Keratinocyte (primary cell): ENCODE measurements at regions not wholly inside any gene's neighbourhood (a gene's known extent, or its start where the extent isn't known, plus 50 kb on each side); places are given as distances from the start of the nearest gene placed in this dataset.

Experiments
- DNase-seq: peaks from one replicate; pipeline ENCODE4 v3.0.0-alpha.2; 2011; ENCODE audit warnings: low read depth, missing footprints, low spot score
- FAIRE-seq: peaks from 2 replicates; lab custom pipeline; 2011; peaks lifted over from hg19 to GRCh38; lab: Jason Lieb, UNC
- H2AFZ ChIP-seq: 2 replicates; pipeline ENCODE4 v1.6.0; 2012; ENCODE audit warnings: low read length, control low read depth, inconsistent platforms; ENCODE audit not compliant: control insufficient read depth
- H3K27ac ChIP-seq: 2 replicates; pipeline ENCODE4 v1.5.1; 2011; ENCODE audit warnings: low read length; ENCODE audit not compliant: control insufficient read depth, insufficient read depth
- H3K27me3 ChIP-seq: 3 replicates; pipeline ENCODE4 v1.6.0; 2011; ENCODE audit warnings: low read length; ENCODE audit not compliant: control insufficient read depth, insufficient read depth; ENCODE audit errors: extremely low read depth
- H3K36me3 ChIP-seq, 2 experiments: 2 replicates in 1 of 2; 3 replicates in 1 of 2; pipeline ENCODE4 v1.5.1; 2011; ENCODE audit warnings: low read length in 2 of 2, mild to moderate bottlenecking in 1 of 2; ENCODE audit not compliant: control insufficient read depth in 2 of 2, insufficient read depth in 2 of 2; ENCODE audit errors: extremely low read depth in 1 of 2
- H3K4me1 ChIP-seq: 3 replicates; pipeline ENCODE4 v1.5.1; 2011; ENCODE audit warnings: low read length; ENCODE audit not compliant: control insufficient read depth, insufficient read depth; ENCODE audit errors: extremely low read depth
- H3K4me2 ChIP-seq: 3 replicates; pipeline ENCODE4 v1.6.0; 2011; ENCODE audit warnings: low read depth, low read length; ENCODE audit not compliant: control insufficient read depth, insufficient read depth; ENCODE audit errors: extremely low read depth
- H3K4me3 ChIP-seq, 3 experiments: fragments of 200-600 bp in 1 of 3; sonication (generic) in 1 of 3; 2 replicates in 2 of 3; 3 replicates in 1 of 3; pipeline ENCODE4 v1.5.1; 2011 to 2016; ENCODE audit warnings: low read length in 3 of 3, mild to moderate bottlenecking in 3 of 3, control low read depth in 2 of 3, inconsistent platforms in 1 of 3, low read depth in 1 of 3, mixed read lengths in 1 of 3, mixed run types in 1 of 3, moderate library complexity in 1 of 3; ENCODE audit not compliant: control insufficient read depth in 2 of 3, insufficient read depth in 2 of 3; ENCODE audit errors: extremely low read depth in 1 of 3
- H3K79me2 ChIP-seq: 2 replicates; pipeline ENCODE4 v1.6.0; 2012; ENCODE audit warnings: low read length; ENCODE audit not compliant: control insufficient read depth, insufficient read depth
- H3K9ac ChIP-seq: 3 replicates; pipeline ENCODE4 v1.6.0; 2011; ENCODE audit warnings: low read length; ENCODE audit not compliant: control insufficient read depth, insufficient read depth; ENCODE audit errors: extremely low read depth
- H3K9me1 ChIP-seq: 3 replicates; pipeline ENCODE4 v1.6.0; 2011; ENCODE audit warnings: low read length; ENCODE audit not compliant: control insufficient read depth, insufficient read depth; ENCODE audit errors: extremely low read depth
- H3K9me3 ChIP-seq: 2 replicates; pipeline ENCODE4 v1.5.1; 2012; ENCODE audit warnings: low read depth, low read length; ENCODE audit not compliant: control insufficient read depth
- H4K20me1 ChIP-seq: 3 replicates; pipeline ENCODE4 v1.6.0; 2011; ENCODE audit warnings: low read length; ENCODE audit not compliant: control insufficient read depth, insufficient read depth; ENCODE audit errors: extremely low read depth
- EZH2 ChIP-seq: IDR thresholded peaks from one replicate; pipeline ENCODE4 v1.6.1; 2012; ENCODE audit warnings: inconsistent platforms, mild to moderate bottlenecking, low read length, moderate library complexity
- dilution Hi-C: fragments of 300-500 bp; cut with MboI; formaldehyde crosslinking; loops from one replicate; pipeline ENCODE4 v1.7.0; 2020; ENCODE audit warnings: low sequenced_read_pairs; ENCODE audit not compliant: extremely low pct_ligation_motif_present
- TF ChIP-seq, protein P1 (sequence below), 3 experiments: IDR thresholded peaks in 1 of 3; conservative IDR thresholded peaks in 1 of 3; optimal IDR thresholded peaks in 1 of 3; 2 replicates in 2 of 3; 3 replicates in 1 of 3; pipeline versions ENCODE3 to v1.5.1; 2011; ENCODE audit warnings: low read length in 3 of 3, mild to moderate bottlenecking in 3 of 3, moderate library complexity in 2 of 3, control low read depth in 1 of 3, inconsistent platforms in 1 of 3; ENCODE audit not compliant: insufficient read depth in 2 of 3; ENCODE audit errors: extremely low read depth in 1 of 3

GRCh38 chr9:20244271-20244670 lies 378.0 kb downstream of the MLLT3 start:
- Histone ChIP-seq H3K4me2 (no peak overlapping the region), H4K20me1 (no peaks in the 10 kb centered on the region), H2AFZ (no peak overlapping the region), H3K27me3 (no peaks in the 10 kb centered on the region), H3K36me3 (no peaks in the 10 kb centered on the region), H3K27ac (no peak overlapping the region), H3K4me3 (no peak overlapping the region), H3K9me3 (no peaks in the 10 kb centered on the region), H3K4me1 (no peaks in the 10 kb centered on the region), H3K9ac (no peak overlapping the region), H3K79me2 (no peaks in the 10 kb centered on the region), H3K9me1 (no peaks in the 10 kb centered on the region)
- no peak for TF ChIP-seq EZH2
- TF ChIP-seq, protein P1, sequence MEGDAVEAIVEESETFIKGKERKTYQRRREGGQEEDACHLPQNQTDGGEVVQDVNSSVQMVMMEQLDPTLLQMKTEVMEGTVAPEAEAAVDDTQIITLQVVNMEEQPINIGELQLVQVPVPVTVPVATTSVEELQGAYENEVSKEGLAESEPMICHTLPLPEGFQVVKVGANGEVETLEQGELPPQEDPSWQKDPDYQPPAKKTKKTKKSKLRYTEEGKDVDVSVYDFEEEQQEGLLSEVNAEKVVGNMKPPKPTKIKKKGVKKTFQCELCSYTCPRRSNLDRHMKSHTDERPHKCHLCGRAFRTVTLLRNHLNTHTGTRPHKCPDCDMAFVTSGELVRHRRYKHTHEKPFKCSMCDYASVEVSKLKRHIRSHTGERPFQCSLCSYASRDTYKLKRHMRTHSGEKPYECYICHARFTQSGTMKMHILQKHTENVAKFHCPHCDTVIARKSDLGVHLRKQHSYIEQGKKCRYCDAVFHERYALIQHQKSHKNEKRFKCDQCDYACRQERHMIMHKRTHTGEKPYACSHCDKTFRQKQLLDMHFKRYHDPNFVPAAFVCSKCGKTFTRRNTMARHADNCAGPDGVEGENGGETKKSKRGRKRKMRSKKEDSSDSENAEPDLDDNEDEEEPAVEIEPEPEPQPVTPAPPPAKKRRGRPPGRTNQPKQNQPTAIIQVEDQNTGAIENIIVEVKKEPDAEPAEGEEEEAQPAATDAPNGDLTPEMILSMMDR (optimal IDR thresholded peaks at IDR 0.05 in 1 of 3, IDR thresholded peaks at IDR 0.05 in 1 of 3, conservative IDR thresholded peaks at IDR 0.05 in 1 of 3; ENCODE audit: extremely low read depth in 1 of 3, insufficient read depth in 2 of 3, low read length in 3 of 3), result no peak
- DNase-seq, result no peak
- no peak for FAIRE-seq
- dilution Hi-C loops, result no loop called here

DNA sequence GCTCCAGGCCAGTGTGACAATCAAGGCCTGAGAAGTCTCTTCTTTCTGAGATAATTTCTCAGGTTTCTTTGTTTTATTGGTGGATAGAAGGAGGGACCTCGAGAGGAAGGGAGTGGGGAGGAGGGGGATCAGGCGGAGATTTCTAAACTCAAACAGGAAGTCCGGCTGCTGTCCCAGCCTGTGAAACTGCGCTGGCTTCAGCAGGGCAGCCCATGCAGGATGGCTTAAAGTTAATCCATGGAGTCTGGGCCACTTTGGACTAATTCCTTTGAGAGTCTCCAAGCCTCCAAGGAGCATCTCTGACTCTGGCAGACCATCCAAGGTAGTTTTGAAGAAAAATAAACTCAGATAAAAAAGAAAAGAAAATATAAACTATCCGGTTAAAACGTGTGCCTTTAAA lies 378.5 kb downstream of the MLLT3 start:
- Histone ChIP-seq H3K27ac (no peak overlapping the region), H3K36me3 (no peaks in the 10 kb centered on the region), H3K4me3 (no peak overlapping the region), H3K79me2 (no peaks in the 10 kb centered on the region), H3K9ac (no peak overlapping the region), H3K4me2 (no peak overlapping the region), H3K27me3 (no peaks in the 10 kb centered on the region), H4K20me1 (no peaks in the 10 kb centered on the region), H3K4me1 (peaks cover under 1% of the 10 kb centered on the region), H2AFZ (no peak overlapping the region), H3K9me3 (no peaks in the 10 kb centered on the region), H3K9me1 (no peaks in the 10 kb centered on the region)
- no peak for TF ChIP-seq EZH2
- TF ChIP-seq, protein P1 (optimal IDR thresholded peaks at IDR 0.05 in 1 of 3, IDR thresholded peaks at IDR 0.05 in 1 of 3, conservative IDR thresholded peaks at IDR 0.05 in 1 of 3; ENCODE audit: extremely low read depth in 1 of 3, insufficient read depth in 2 of 3, low read length in 3 of 3), result no peak
- DNase-seq, result no peak
- FAIRE-seq, result no peak
- dilution Hi-C loops, result no loop called here
